GM12878 (cell line): ENCODE measurements at regions not wholly inside any gene's neighbourhood (a gene's known extent, or its start where the extent isn't known, plus 50 kb on each side); places are given as distances from the start of the nearest gene placed in this dataset.

Experiments used
- ATAC-seq: fragments of 200-7000 bp; cut with Tn5 transposase; 3 replicates; pipeline ENCODE4 v1.9.1; 2020; ENCODE audit warnings: mild to moderate bottlenecking, moderate library complexity
- BruUV-seq: library from RNA; stranded (reverse); fragments of 400-500 nt; replicated peaks from 2 replicates; lab custom pipeline; 2021; lab: Mats Ljungman, UMichigan
- CTCF ChIA-PET: fragments of 300-600 bp; sonication (Branson Sonifier 250); formaldehyde crosslinking; extraction: SDS; loops from one replicate; lab custom pipeline; 2021; ENCODE audit warnings: inconsistent platforms; lab: Yijun Ruan, JAX
- POLR2A ChIA-PET: fragments of 350-600 bp; formaldehyde crosslinking; extraction: SDS; loops from one replicate; lab custom pipeline; 2021; ENCODE audit warnings: inconsistent platforms; lab: Charles Lee
- RAD21 ChIA-PET: fragments of 300-600 bp; sonication (Branson Sonifier 250); formaldehyde crosslinking; loops from one replicate; lab custom pipeline; 2023; ENCODE audit warnings: antibody characterized with exemption; ENCODE audit not compliant: unreplicated experiment; lab: Charles Lee
- SMC1A ChIA-PET: fragments of 300-600 bp; sonication (Branson Sonifier 250); formaldehyde crosslinking; loops from one replicate; lab custom pipeline; 2023; ENCODE audit not compliant: unreplicated experiment, uncharacterized antibody; lab: Charles Lee
- DNase-seq: peaks from one replicate; pipeline ENCODE4 v3.0.0-alpha.2; 2011; ENCODE audit warnings: low read depth, low spot score
- FAIRE-seq: peaks from 3 replicates; lab custom pipeline; 2011; peaks lifted over from hg19 to GRCh38; lab: Jason Lieb, UNC
- H2AFZ ChIP-seq: 2 replicates; pipeline ENCODE4 v1.6.0; 2011; ENCODE audit warnings: low read depth, low read length, control low read depth; ENCODE audit not compliant: control insufficient read depth
- H3K27ac ChIP-seq: 2 replicates; pipeline ENCODE4 v1.5.1; 2011; ENCODE audit warnings: control low read depth; ENCODE audit not compliant: control insufficient read depth, insufficient read depth
- H3K27me3 ChIP-seq, 2 experiments: replicated peaks in 1 of 2; 2 replicates each; pipeline versions ENCODE4 v1.6.0 to v1.6.1; 2011; ENCODE audit warnings: low read length in 1 of 2; ENCODE audit not compliant: control insufficient read depth in 2 of 2, insufficient read depth in 2 of 2
- H3K36me3 ChIP-seq, 2 experiments: 2 replicates each; pipeline ENCODE4 v1.5.1; 2011; ENCODE audit warnings: low read length in 1 of 2; ENCODE audit not compliant: control insufficient read depth in 2 of 2, insufficient read depth in 2 of 2
- H3K4me1 ChIP-seq: 2 replicates; pipeline ENCODE4 v1.6.1; 2011; ENCODE audit warnings: mild to moderate bottlenecking, low read length, moderate library complexity, mixed read lengths; ENCODE audit not compliant: control insufficient read depth, insufficient read depth
- H3K4me2 ChIP-seq: 2 replicates; pipeline ENCODE4 v1.6.0; 2011; ENCODE audit warnings: control low read depth; ENCODE audit not compliant: control insufficient read depth, insufficient read depth
- H3K4me3 ChIP-seq: fragments of 200-600 bp; sonication (generic); 2 replicates; pipeline ENCODE4 v1.5.1; 2016
- H3K79me2 ChIP-seq: 2 replicates; pipeline ENCODE4 v1.6.0; 2011; ENCODE audit warnings: low read length; ENCODE audit not compliant: control insufficient read depth, insufficient read depth
- H3K9ac ChIP-seq: 2 replicates; pipeline ENCODE4 v1.8.0; 2011; ENCODE audit warnings: low read length, control low read depth, mixed read lengths; ENCODE audit not compliant: control insufficient read depth, insufficient read depth
- H3K9me3 ChIP-seq: replicated peaks from 3 replicates; pipeline ENCODE4 v1.5.1; 2011; ENCODE audit warnings: mild to moderate bottlenecking, low read length; ENCODE audit not compliant: control insufficient read depth, insufficient read depth
- H4K20me1 ChIP-seq: 2 replicates; pipeline ENCODE4 v1.6.0; 2011; ENCODE audit not compliant: control insufficient read depth, insufficient read depth
- CHD2 ChIP-seq: IDR thresholded peaks from 2 replicates; pipeline ENCODE4 v1.6.1; 2011; ENCODE audit warnings: low read depth, low read length, improper control_type of control experiment, borderline replicate concordance
- EED ChIP-seq: sonication (generic); IDR thresholded peaks from 2 replicates; pipeline ENCODE4 v1.6.1; 2016; ENCODE audit warnings: antibody characterized with exemption, low read depth
- ETV6 ChIP-seq, 2 experiments: fragments of 450-650 bp in 1 of 2; IDR thresholded peaks in 1 of 2; conservative IDR thresholded peaks in 1 of 2; 2 replicates each; pipeline ENCODE4 v1.6.1; 2014; ENCODE audit warnings: antibody characterized with exemption in 1 of 2, borderline replicate concordance in 1 of 2, low read depth in 1 of 2, mild to moderate bottlenecking in 1 of 2, moderate library complexity in 1 of 2
- LARP7 ChIP-seq: fragments of 450-650 bp; IDR thresholded peaks from 2 replicates; pipeline ENCODE4 v1.6.1; 2017; ENCODE audit warnings: mild to moderate bottlenecking
- NFIC ChIP-seq: IDR thresholded peaks from 2 replicates; pipeline ENCODE4 v1.6.1; 2012; ENCODE audit warnings: low read depth, mild to moderate bottlenecking, inconsistent platforms, low read length, moderate library complexity
- NR2C2 ChIP-seq: IDR thresholded peaks from 2 replicates; pipeline ENCODE4 v1.6.1; 2011; ENCODE audit warnings: borderline replicate concordance, low read depth; ENCODE audit not compliant: control insufficient read depth, insufficient read length
- RUNX3 ChIP-seq: IDR thresholded peaks from 2 replicates; pipeline ENCODE4 v1.6.1; 2012; ENCODE audit warnings: low read length, inconsistent platforms
- SPI1 ChIP-seq: IDR thresholded peaks from 2 replicates; pipeline ENCODE4 v1.6.1; 2011; ENCODE audit warnings: low read depth, mild to moderate bottlenecking, low read length, moderate library complexity, borderline replicate concordance; ENCODE audit not compliant: insufficient read depth
- SREBF1 ChIP-seq: IDR thresholded peaks from 2 replicates; pipeline ENCODE4 v1.6.1; 2012; ENCODE audit warnings: mild to moderate bottlenecking, low read length
- TCF12 ChIP-seq: IDR thresholded peaks from 2 replicates; pipeline ENCODE4 v1.6.1; 2011; ENCODE audit warnings: low read depth, mild to moderate bottlenecking, low read length
- ZNF24 ChIP-seq: fragments of 450-650 bp; IDR thresholded peaks from 2 replicates; pipeline ENCODE4 v1.6.1; 2017; ENCODE audit warnings: antibody characterized with exemption, mild to moderate bottlenecking
- WGBS: methylation state at CpG from one replicate; pipeline ENCODE4 v1.1.6; 2016; ENCODE audit warnings: low lambda C conversion rate; ENCODE audit not compliant: insufficient replicate concordance, insufficient coverage; ENCODE audit errors: missing lambda C conversion rate; 5-methylcytosine and 5-hydroxymethylcytosine counted together
- in situ Hi-C: fragments of 300-500 bp; cut with MboI; formaldehyde crosslinking; loops from 9 replicates; pipeline ENCODE4 v1.14.3; 2018; ENCODE audit warnings: mixed read lengths
- intact Hi-C: fragments of 100-400 bp; cut with micrococcal nuclease; formaldehyde crosslinking; loops from one replicate; pipeline ENCODE4 v1.14.2; 2022; ENCODE audit not compliant: unreplicated experiment

GRCh38 chr2:147327613-147328012 is 517.2 kb upstream of the ACVR2A start:
- TF ChIP-seq SPI1: peak; percentile 43; the same call in 1 of the 2 replicates
- TF ChIP-seq EED: peak; percentile 48
- no peak for TF ChIP-seq CHD2
- no peak for TF ChIP-seq ZNF24
- TF ChIP-seq ETV6 (conservative IDR thresholded peaks at IDR 0.05 in 1 of 2, IDR thresholded peaks at IDR 0.05 in 1 of 2; ENCODE audit: borderline replicate concordance in 1 of 2, low read depth in 1 of 2): no peak
- no peak for TF ChIP-seq NR2C2
- peak; percentile 60; the same call in 1 of the 2 replicates for TF ChIP-seq TCF12
- TF ChIP-seq LARP7: no peak
- TF ChIP-seq SREBF1: no peak
- peak; percentile 57; the same call in 1 of the 2 replicates for TF ChIP-seq RUNX3
- TF ChIP-seq NFIC: peak; percentile 21; the same call in 1 of the 2 replicates
- peak; percentile 78 for ATAC-seq
- H3K4me2 ChIP-seq: peak overlapping the region; percentile 40; the same call in 1 of the 2 replicates
- H3K4me3 ChIP-seq: 0 out of 2 replicates have a peak overlapping the region, but pooled peaks have one; percentile 26
- no peaks in the 10 kb centered on the region; the same call in 2 of the 3 replicates for H3K9me3 ChIP-seq
- H3K9ac ChIP-seq: no peak overlapping the region
- peak; percentile 28 for DNase-seq
- 8% methylated on average over 6 of the region's 6 CpGs for WGBS
- no peaks in the 10 kb centered on the region for H4K20me1 ChIP-seq
- in situ Hi-C loops (no loop called here), intact Hi-C loops (no loop called here)
- peaks cover 4% of the 10 kb centered on the region; the same call in 1 of the 2 replicates for H3K4me1 ChIP-seq
- no peaks in the 10 kb centered on the region for H3K27me3 ChIP-seq
- ChIA-PET CTCF (interaction anchor here (1.3 to 10.4 kb wide), 4 partner anchors 245 to 594 kb away, joined by 3 to 169 read pairs (median 4); no protein-coding TSS in a partner anchor), POLR2A (no interaction called here), SMC1A (interaction anchor here (0.7 to 8.0 kb wide), 9 partner anchors 27 to 590 kb away, joined by 3 to 104 read pairs (median 3); no protein-coding TSS in a partner anchor), RAD21 (interaction anchor here (1.2 to 1.8 kb wide), 4 partner anchors 146 to 594 kb away, joined by 4 to 7 read pairs (median 6); no protein-coding TSS in a partner anchor)
- no peaks in the 10 kb centered on the region for H3K36me3 ChIP-seq
- H3K27ac ChIP-seq: 0 out of 2 replicates have a peak overlapping the region, but pooled peaks have one; percentile 1
- H2AFZ ChIP-seq: peak overlapping the region; percentile 39
- FAIRE-seq: peak; percentile 80
- BruUV-seq: no TSS peak
- H3K79me2 ChIP-seq: no peaks in the 10 kb centered on the region
